Colonic mucosa (tissue), 4 donors: ENCODE measurements at regions not wholly inside any gene's neighbourhood (a gene's known extent, or its start where the extent isn't known, plus 50 kb on each side); places are given as distances from the start of the nearest gene placed in this dataset.

Experiments used
- DNase-seq: peaks from one replicate; pipeline ENCODE4 v3.0.0-alpha.2; 2020
- H3K27ac ChIP-seq: fragments of 200-600 bp; one replicate; pipeline ENCODE4 v1.8.0; 2021
- H3K27me3 ChIP-seq: fragments of 200-600 bp; one replicate; pipeline ENCODE4 v1.8.0; 2021
- H3K36me3 ChIP-seq: fragments of 200-600 bp; one replicate; pipeline ENCODE4 v1.8.0; 2021
- H3K4me1 ChIP-seq: fragments of 200-600 bp; one replicate; pipeline ENCODE4 v1.8.0; 2021; ENCODE audit warnings: mild to moderate bottlenecking
- H3K4me3 ChIP-seq: fragments of 200-600 bp; one replicate; pipeline ENCODE4 v1.8.0; 2021
- H3K9ac ChIP-seq, 2 donors: one replicate each; pipeline ENCODE4 v1.7.0; 2013; ENCODE audit warnings: control low read depth in 2 of 2, low read depth in 2 of 2, low read length in 2 of 2
- H3K9me3 ChIP-seq: fragments of 200-600 bp; one replicate; pipeline ENCODE4 v1.8.0; 2021
- intact Hi-C: fragments of 100-400 bp; cut with DNase I; formaldehyde crosslinking; loops from one replicate; pipeline ENCODE4 v1.14.1; 2022
- TF ChIP-seq, protein P1 (sequence below): fragments of 200-600 bp; IDR thresholded peaks from one replicate; pipeline ENCODE4 v1.8.0; 2022; ENCODE audit warnings: antibody characterized with exemption, mild to moderate bottlenecking
- donor health status: healthy.
- donor health status: DM: no; HTN: no; CAD: no.
- donor health status: DM: no; HTN: no; CAD: no.

- Histone ChIP-seq H3K27me3 (no peaks in the 10 kb centered on the region), H3K9ac (no peak overlapping the region), H3K36me3 (no peaks in the 10 kb centered on the region), H3K27ac (no peak overlapping the region), H3K9me3 (no peaks in the 10 kb centered on the region), H3K4me3 (no peak overlapping the region), H3K4me1 (no peaks in the 10 kb centered on the region)
- intact Hi-C loops, result no loop called here
- no peak for DNase-seq
- TF ChIP-seq, protein P1, sequence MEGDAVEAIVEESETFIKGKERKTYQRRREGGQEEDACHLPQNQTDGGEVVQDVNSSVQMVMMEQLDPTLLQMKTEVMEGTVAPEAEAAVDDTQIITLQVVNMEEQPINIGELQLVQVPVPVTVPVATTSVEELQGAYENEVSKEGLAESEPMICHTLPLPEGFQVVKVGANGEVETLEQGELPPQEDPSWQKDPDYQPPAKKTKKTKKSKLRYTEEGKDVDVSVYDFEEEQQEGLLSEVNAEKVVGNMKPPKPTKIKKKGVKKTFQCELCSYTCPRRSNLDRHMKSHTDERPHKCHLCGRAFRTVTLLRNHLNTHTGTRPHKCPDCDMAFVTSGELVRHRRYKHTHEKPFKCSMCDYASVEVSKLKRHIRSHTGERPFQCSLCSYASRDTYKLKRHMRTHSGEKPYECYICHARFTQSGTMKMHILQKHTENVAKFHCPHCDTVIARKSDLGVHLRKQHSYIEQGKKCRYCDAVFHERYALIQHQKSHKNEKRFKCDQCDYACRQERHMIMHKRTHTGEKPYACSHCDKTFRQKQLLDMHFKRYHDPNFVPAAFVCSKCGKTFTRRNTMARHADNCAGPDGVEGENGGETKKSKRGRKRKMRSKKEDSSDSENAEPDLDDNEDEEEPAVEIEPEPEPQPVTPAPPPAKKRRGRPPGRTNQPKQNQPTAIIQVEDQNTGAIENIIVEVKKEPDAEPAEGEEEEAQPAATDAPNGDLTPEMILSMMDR, result no peak
These were observed 218.0 kb upstream of the JADE1 start for GRCh38 chr4:128591482-128591881.

DNA sequence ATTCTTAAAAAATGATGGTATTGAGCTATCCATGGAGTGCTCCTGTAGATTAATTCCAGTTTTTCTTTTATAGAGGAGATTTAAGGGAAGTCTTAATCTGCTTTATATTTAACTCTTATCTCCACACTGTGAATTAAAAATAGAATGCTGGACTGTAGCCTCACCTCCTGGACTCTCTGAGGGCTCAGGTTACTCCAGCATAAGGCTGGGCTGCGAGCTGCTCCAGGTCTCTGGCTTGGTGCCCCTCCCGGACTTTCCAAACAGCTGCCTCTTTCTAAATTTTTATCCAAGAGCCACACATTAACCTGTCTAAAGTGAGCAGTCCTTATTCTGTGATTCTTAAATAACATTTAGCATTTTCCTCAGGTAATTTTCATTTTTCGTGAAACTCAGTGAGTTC, 218.7 kb upstream of the JADE1 start:
- no peak overlapping the region for H3K9ac ChIP-seq
- no peak overlapping the region for H3K4me3 ChIP-seq
- intact Hi-C loops, result no loop called here
- H3K27ac ChIP-seq, result no peak overlapping the region
- no peaks in the 10 kb centered on the region for H3K4me1 ChIP-seq
- no peaks in the 10 kb centered on the region for H3K36me3 ChIP-seq
- no peaks in the 10 kb centered on the region for H3K9me3 ChIP-seq
- no peaks in the 10 kb centered on the region for H3K27me3 ChIP-seq
- TF ChIP-seq, protein P1, result no peak
- no peak for DNase-seq

DNA sequence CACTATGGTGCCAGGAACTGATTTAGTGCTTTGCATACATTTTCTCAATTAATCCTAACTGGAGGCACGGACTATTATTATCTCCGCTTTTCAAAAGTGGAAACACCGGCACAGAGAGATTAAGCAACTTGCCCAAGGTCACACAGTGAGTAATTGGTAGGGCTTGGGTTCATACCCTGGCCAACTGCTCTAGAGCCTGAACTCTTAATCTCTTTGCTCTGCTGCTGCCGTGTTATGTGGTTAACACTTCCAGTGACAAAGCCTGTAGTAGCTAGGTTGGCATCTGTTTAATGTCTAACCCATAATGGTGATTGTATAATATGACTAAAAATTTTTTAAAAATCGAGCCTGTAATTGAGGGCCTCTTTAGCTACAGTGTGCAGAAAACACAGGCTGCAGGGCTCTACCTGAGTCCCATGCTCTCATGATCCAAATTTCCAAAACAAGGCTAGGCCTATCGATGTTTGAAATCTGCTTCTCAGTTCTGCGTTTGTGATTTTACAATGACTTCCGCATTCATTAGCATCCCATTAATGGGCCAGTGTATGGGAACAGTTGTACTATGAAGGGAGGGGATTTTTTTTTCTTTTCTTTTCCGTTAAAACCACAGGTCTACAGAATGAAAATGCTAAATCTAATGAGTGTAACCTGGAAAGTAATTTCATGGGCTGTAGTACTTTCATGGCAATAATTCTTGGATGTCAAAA, 219.3 kb upstream of the JADE1 start:
- Histone ChIP-seq H3K36me3 (no peaks in the 10 kb centered on the region), H3K9ac (no peak overlapping the region), H3K9me3 (no peaks in the 10 kb centered on the region), H3K4me3 (no peak overlapping the region), H3K27ac (no peak overlapping the region), H3K4me1 (no peaks in the 10 kb centered on the region), H3K27me3 (no peaks in the 10 kb centered on the region)
- TF ChIP-seq, protein P1, result no peak
- no peak for DNase-seq
- intact Hi-C loops, result no loop called here

DNA sequence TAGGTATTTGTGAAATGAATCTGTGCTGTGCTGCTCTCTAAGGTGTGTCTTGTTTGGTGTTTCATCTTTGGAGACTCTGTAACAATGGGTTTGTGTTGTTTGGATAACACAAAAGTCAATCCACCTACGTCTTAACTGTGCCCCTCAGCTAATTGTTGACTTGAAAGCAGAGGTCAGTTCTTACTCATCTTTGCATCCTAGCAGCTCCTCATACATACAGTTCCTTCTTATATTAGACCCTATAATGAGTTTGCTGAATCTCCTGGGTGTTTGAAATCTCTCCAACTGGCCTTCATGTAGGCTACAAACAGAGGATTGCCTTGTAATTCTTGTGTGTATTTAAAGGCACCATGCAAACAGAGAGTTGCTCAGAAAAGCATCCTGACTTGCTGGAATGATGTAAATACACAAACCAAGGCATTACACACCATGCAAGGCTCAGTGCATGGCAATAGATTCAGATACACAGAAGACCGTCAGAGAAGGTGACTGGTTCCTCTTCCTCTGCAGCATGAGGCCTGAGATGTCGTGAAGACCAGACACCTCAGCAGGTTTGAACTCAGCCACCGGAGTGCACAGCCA, 220.0 kb upstream of the JADE1 start:
- TF ChIP-seq, protein P1, result no peak
- no peaks in the 10 kb centered on the region for H3K9me3 ChIP-seq
- DNase-seq, result no peak
- no peak overlapping the region for H3K27ac ChIP-seq
- no peak overlapping the region for H3K4me3 ChIP-seq
- no peaks in the 10 kb centered on the region for H3K4me1 ChIP-seq
- H3K9ac ChIP-seq, result no peak overlapping the region
- intact Hi-C loops, result no loop called here
- no peaks in the 10 kb centered on the region for H3K36me3 ChIP-seq
- no peaks in the 10 kb centered on the region for H3K27me3 ChIP-seq

DNA sequence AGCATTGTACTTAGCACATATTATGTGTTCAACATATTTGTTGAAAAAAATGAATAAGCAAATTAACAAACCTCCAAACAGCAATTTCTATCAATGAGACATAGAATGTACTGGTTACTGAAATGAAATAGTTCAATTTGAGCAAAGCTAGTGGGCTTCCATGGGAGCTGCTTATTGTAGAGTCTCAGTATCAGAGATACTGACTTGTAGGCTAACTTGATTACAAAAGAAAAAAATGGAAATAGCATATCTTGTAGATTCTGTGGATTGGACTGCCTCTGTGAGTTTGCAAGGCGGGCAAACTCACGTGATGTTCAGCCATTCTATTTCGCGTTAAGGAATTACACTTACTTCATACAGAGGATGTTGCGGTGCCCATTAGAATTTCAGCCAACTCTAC, 222.1 kb upstream of the JADE1 start:
- intact Hi-C loops, result no loop called here
- Histone ChIP-seq H3K9me3 (no peaks in the 10 kb centered on the region), H3K36me3 (no peaks in the 10 kb centered on the region), H3K4me3 (no peak overlapping the region), H3K9ac (no peak overlapping the region), H3K27ac (no peak overlapping the region), H3K27me3 (no peaks in the 10 kb centered on the region), H3K4me1 (no peaks in the 10 kb centered on the region)
- TF ChIP-seq, protein P1, result no peak
- DNase-seq, result no peak
